HG02981 (cell line): ENCODE measurements at regions not wholly inside any gene's neighbourhood (a gene's known extent, or its start where the extent isn't known, plus 50 kb on each side); places are given as distances from the start of the nearest gene placed in this dataset.

Experiments used
- ATAC-seq: cut with Tn5 transposase; IDR thresholded peaks from one replicate; pipeline ENCODE4 v1.9.1; 2021; ENCODE audit warnings: mild to moderate bottlenecking, moderate library complexity; ENCODE audit not compliant: unreplicated experiment

GRCh38 chr1:98813738-98814309 is 152.3 kb downstream of the SNX7 start:
- ATAC-seq: peak; percentile 50

- no peak for ATAC-seq
Observed at GRCh38 chr1:98817821-98818220, 156.3 kb downstream of the SNX7 start.

GRCh38 chr1:98821379-98821778 is 159.9 kb downstream of the SNX7 start:
- ATAC-seq: no peak

DNA sequence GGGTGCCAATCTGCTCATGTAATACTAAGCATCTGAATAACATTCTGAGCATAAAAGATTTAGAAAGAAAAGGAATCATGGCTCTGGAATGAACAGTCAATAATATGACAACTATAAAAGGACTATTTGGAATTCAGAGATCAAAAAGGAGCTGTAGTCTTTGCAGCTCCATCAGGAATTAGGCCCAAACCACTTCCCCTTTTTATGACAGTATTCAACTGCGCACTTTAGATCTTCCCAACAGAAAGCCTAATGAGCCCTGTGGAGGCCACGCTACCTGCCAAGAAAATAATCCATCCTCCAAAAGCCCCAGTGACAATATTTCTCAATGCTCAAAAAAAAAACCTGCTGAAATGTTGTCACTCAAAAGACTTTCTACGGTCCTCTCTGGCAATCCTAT is 163.2 kb downstream of the SNX7 start:
- no peak for ATAC-seq

DNA sequence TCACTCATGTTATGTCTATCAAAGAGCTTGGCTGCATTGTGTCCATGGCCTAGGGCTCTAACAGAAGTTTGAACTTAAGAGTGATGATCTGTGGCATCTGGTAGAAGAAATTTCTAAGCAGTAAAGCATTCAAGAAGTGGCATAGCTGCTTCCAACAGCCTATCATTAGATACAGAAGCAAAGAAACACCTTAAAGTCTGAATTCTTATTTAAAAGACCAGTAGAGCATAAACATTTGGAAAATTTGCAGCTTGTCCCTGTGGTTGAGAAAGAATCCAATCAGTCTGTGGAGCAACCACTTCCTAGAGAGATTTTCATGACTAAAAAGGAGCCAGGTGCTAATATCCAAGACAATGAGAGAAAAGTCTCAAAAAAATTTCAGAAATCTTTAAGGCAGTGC is 165.5 kb downstream of the SNX7 start:
- no peak for ATAC-seq

DNA sequence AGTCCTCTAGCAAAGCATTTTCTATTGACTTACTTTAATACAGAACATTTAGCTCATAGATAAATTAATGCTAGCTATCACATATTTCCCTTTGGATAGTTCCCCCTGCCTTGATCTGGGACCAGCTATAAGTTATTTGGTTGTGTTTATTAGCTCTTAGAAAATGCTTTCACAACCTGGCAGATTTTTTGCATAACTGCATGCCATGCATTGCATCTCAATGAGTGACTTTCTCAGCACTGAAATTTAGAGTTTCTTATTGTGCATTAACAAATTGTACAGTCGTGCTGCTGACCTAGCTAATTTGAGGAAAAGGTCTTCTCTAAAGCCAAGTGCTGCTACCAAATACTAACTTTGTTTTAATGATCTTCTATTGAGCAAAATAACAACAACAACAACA is 164.8 kb downstream of the PLPPR5 start:
- no peak for ATAC-seq
